ENCODE measurements at regions not wholly inside any gene's neighbourhood (a gene's known extent, or its start where the extent isn't known, plus 50 kb on each side); places are given as distances from the start of the nearest gene placed in this dataset.

- no peak for DNase-seq
Observed at GRCh38 chr17:65444049-65444448, 117.4 kb downstream of the AXIN2 start.

DNA sequence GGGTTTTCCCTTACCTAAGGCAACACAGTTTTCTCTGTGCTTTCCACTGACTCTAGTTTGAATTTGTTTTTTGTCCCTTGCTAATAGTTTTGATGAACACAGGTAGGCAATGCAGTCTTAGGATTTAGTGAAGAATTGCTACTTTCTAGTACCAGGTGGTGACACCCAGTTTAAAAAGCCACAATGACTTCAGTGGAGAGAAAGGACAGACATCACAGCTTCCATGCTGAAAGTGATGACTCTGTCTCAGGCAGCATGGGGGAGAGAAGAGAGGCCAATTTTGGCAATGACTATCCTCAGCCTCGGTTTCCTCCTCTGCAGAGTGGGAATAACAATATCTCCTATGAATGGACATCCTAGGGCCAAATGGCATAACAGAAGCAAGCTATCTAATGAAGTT, 118.8 kb downstream of the AXIN2 start:
- DNase-seq: no peak

DNA sequence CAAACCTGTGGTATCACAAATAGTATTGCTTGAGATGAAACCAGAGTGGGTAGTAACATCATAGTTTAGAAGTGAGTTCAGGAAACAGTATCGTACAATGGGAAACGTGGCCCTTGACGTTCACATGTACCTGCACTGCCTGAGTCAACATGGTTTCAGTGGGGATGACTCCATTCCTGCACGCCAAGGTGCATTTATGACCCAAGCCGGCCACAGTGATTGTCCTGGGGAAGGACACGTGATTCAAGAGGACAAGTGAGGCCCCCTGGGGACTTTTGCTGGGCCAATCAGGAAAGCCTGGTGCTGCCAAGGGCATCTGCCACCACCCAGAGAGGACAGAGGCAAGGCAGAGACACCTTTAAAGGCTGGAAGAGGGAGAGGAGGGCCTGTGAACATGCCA, 119.2 kb downstream of the AXIN2 start:
- no peak for DNase-seq

- no peak for DNase-seq
Observed at GRCh38 chr17:65441053-65441605, 120.3 kb downstream of the AXIN2 start.

DNA sequence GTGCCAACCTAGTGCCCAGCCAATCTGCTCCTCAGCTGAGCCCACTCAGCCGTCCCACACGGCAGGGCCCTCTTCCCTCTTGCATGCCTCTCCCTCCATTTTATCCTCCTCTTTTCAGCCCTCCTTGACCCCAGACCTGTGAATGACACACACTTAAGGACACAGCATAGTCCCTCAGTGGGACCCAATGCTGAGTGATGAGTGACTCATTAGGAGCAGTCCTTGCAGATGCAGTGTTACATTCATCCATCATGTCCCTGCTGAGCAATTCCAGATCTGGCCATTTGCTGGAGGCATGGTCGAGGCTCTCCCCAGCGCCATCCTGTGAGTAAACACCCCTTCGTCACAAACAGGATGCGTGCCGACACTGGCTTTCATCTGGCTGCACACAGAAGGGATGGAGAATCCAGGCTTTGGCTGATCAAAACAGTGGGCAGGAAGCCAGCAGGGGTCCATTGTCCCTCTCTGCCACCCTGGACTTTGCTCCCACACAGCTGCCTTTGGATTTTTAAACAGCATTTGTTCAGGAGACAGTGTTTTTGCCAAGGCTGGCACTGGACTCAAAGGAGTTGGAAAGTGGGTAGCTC, 122.6 kb downstream of the AXIN2 start:
- DNase-seq: peak; percentile 19

GRCh38 chr17:65438173-65438572, 123.3 kb downstream of the AXIN2 start:
- no peak for DNase-seq

DNA sequence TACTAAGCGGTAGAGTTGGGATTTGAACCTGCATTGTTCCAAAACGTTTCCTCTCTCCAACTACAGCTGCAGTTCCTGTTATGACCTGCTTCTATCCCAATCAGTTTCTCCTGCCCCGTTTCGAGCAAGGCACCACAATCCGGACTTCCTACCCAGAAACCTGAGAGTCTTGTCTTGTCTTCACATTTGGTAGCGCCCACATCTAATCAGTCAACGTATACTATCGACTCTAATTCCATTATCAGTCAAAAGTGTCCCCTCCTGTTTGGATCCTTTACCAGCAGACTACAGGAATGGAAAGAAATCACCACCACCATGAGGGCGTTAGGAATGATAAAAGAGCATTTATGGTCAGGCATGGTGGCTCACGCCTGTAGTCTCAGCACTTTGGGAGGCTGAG, 124.6 kb downstream of the AXIN2 start:
- DNase-seq: no peak

DNA sequence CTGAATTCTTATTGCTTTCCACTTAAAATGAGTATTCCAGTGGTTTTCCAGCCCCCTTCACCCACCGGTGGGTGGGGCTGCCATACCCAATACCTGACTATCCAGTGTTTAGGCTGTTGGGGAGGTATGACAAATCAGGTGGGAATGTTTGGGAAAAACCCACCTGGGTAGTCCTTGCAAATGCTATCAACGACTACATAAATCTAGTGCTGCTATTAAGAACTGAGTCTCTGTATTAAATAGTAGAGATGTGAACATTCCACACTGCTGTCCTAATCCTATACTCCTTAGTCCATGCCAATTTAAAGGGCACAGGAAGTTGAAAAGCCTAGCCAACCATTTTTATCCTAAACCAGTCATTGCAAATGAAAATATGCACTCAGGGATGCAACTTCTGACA, 126.6 kb downstream of the AXIN2 start:
- DNase-seq: no peak

GRCh38 chr17:65434251-65434650, 127.2 kb downstream of the AXIN2 start:
- DNase-seq: no peak

DNA sequence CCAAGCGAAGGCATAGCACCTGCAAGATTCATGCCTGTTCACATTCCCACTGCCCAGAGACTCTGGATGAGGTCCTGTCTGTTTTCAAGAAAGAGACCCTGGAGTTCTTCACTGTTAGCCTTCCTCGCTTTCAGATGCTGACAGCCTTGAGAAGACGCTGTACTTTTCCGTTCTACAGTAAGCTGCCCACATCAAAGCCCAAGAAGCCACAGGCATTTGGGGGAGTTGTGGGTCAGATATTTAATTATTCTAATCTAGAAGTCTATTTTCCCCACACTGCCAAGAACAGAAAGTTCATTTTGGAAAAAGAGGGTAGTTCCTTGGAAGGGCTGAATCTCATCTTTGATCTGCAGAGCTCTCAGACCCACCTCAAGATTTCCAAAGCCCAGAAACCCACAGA, 127.9 kb downstream of the AXIN2 start:
- no peak for DNase-seq

GRCh38 chr17:65433157-65433556, 128.3 kb downstream of the AXIN2 start:
- no peak for DNase-seq

DNA sequence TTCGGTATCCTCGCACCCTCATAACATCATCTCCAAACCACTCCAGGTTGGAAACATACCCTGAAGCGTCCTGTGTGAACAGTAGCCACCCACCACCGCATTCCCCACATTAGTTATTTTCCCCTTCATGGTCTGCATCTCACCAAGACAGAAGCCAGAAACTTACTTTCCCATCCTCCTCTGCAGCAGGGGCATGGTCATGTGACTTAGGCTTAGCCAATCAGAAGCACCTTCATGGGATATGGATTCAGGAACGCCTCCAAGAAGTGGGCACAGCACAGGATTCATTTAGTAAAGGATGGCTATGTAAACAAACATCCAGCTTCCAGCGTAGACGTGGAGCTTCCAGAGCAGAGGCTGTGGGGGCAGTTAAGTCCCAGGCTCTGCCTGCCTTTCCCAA, 130.3 kb downstream of the AXIN2 start:
- no peak for DNase-seq

GRCh38 chr17:65430209-65430833, 131.1 kb downstream of the AXIN2 start:
- no peak for DNase-seq

DNA sequence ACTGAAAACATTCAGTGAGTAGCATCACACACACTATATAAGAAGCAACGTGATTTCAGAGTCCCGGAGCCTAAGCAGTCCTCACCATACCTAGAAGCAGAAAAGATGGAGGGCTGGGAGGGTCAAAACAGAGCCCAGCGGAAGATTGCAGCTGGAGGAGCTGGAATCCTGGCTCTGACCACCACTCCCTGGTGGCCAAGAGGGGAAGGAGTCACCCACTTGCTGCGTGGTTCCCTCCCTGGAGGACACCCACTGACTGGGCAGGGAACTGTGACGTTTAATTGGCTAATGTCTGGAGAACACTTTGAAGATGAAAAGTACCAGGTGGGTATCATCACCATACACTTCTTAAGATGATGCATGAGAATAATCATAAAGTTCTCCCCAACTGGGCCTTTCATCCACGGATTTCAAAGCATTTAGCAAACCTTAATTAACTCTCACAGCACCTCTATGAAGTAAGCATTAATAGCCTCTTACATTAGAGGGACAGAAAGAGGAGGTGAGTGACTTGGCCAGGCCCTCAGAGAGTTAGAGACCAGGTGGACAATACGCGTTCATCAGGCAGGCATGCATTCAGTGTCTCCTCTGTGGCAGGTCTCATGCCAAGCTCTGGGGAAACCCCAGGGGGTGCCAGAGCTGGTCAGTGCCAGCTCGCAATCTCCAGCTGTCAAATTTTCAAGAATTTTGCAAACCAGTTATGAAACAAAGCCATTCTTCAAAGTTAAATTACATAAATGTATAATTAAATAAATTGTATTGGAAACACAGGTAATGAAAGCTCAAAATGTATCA, 137.9 kb downstream of the AXIN2 start:
- no peak for DNase-seq

- DNase-seq: no peak
Observed at GRCh38 chr17:65418622-65419021, 142.8 kb downstream of the AXIN2 start.

- peak; percentile 25 for DNase-seq
Observed at GRCh38 chr17:65417406-65418221, 143.8 kb downstream of the AXIN2 start.

- no peak for DNase-seq
Observed at GRCh38 chr17:65415991-65416390, 145.5 kb downstream of the AXIN2 start.

DNA sequence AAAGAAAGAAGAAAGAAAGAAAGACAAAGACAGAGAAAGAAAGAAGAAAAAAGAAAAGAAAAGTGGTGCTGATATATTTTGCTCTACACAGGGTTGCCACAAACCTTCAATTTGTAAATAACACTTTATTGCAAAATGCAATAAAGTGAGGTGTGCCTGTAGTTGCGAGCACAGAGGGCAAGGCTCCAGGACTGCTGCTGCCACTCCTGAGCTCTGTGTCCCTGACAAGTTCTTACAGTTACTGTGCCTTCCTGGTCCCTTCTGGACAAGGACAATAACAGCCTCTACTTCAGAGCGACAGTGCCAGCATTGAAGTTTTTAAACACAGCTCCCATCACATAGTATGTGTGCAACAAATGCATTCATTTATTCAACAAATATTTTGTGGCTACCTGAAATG, 148.1 kb downstream of the AXIN2 start:
- DNase-seq: no peak

DNA sequence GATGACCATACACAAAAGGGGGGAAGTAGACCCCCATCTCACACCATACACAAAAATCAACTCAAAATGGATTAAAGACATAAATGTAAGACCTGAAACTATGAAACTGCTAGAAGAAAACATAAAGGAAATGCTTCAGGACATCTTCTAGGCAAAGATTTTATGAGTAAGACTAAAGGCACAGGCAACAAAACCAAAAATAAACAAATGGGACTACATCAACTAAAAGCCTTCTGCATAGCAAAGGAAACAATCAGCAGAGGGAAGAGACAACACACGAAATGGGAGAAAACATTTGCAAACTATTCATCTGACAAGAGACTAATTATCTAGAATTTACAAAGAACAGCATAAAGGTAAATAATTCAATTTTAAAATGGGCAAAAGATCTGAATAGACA, 152.1 kb downstream of the AXIN2 start:
- peak; percentile 34 for DNase-seq

DNA sequence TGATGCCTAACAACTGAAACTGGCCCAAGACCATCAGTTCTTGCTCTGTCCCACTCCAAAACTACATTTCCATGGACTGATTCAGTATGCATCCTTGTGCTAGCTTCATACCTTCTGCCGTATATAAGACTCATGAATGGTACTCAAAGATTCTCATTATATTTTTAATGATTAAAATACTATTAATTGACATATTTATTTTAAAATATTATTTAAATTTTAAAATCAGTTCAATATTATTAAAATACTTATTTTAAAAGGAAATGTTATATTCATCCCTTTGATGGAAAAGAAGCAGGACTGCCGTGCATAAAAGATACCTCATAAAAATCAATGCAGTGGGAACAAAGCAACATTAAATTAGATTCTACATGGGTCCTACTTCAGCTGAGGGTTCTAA, 153.4 kb downstream of the AXIN2 start:
- DNase-seq: no peak

- no peak for DNase-seq
Observed at GRCh38 chr17:65407017-65407416, 154.4 kb downstream of the AXIN2 start.

DNA sequence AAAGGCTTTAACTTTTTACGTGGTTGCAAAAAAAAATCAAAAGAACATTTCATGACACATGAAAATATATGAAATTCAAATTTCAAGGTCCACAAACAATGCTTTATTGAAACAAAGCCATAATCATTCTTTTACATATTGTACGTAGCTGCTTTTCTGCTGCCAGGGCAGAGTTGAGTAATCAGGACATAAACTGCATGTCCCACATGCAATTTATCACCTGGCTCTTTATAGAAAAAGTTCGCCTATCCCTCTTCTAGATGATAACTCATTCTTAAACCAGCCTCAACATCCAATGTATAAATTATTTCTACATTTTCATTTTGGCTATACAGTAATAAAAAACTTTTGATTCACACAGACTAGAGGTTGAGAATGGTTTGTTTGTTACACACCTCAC, 154.9 kb downstream of the AXIN2 start:
- DNase-seq: no peak

DNA sequence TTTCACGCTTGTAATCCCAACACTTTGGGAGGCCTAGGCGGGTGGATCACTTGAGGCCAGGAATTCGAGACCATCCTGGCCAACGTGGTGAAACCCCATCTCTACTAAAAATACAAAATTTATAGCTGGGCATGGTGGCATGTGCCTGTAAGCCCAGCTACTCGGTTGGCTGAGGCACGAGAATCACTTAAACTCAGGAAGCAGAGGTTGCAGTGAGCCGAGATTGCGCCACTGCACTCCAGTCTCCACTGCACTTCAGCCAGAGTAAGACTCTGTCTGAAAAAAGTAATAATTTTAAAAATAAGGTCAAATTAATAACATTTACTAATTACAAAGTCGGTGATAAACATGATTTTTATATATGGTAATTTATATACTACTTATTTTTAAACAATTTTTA, 155.9 kb downstream of the AXIN2 start:
- no peak for DNase-seq

Data from fibroblast of skin of scalp (primary cell).